Stimulated activated naive CD8-positive, alpha-beta T cell treated with anti-CD3 and anti-CD28 coated beads, Interleukin-15, Interleukin-2, amounts not matched to agents 100 ng/mL and 50 ng/mL, for 24 hours (primary cell): ENCODE measurements at regions not wholly inside any gene's neighbourhood (a gene's known extent, or its start where the extent isn't known, plus 50 kb on each side); places are given as distances from the start of the nearest gene placed in this dataset.

Source experiments
- H3K27ac Mint-ChIP-seq: one replicate; pipeline ENCODE4 v1.8.0; 2021; ENCODE audit warnings: mild to moderate bottlenecking, mixed read lengths
- H3K27me3 Mint-ChIP-seq: one replicate; pipeline ENCODE4 v1.8.0; 2021; ENCODE audit warnings: mixed read lengths
- H3K36me3 Mint-ChIP-seq: one replicate; pipeline ENCODE4 v1.8.0; 2021; ENCODE audit warnings: low read depth, mixed read lengths
- H3K4me1 Mint-ChIP-seq: one replicate; pipeline ENCODE4 v1.8.0; 2021; ENCODE audit warnings: low read depth, mixed read lengths
- H3K4me3 Mint-ChIP-seq: one replicate; pipeline ENCODE4 v1.8.0; 2021; ENCODE audit warnings: mild to moderate bottlenecking, mixed read lengths
- H3K9me3 Mint-ChIP-seq: one replicate; pipeline ENCODE4 v1.8.0; 2021; ENCODE audit warnings: mixed read lengths

- H3K9me3 Mint-ChIP-seq = peaks cover 5% of the 10 kb centered on the region
- H3K4me1 Mint-ChIP-seq = no peaks in the 10 kb centered on the region
- H3K27ac Mint-ChIP-seq = no peak overlapping the region
- H3K27me3 Mint-ChIP-seq = peaks cover 15% of the 10 kb centered on the region
- no peaks in the 10 kb centered on the region for H3K36me3 Mint-ChIP-seq
- no peak overlapping the region for H3K4me3 Mint-ChIP-seq
Measured at GRCh38 chr11:64474680-64475079, 81.1 kb upstream of the SLC22A11 start.

GRCh38 chr11:64475145-64475544, 80.6 kb upstream of the SLC22A11 start:
- Mint-ChIP-seq H3K36me3 (no peaks in the 10 kb centered on the region), H3K4me1 (no peaks in the 10 kb centered on the region), H3K4me3 (no peak overlapping the region), H3K27me3 (peaks cover 15% of the 10 kb centered on the region), H3K27ac (no peak overlapping the region), H3K9me3 (peaks cover 5% of the 10 kb centered on the region)

GRCh38 chr11:64476881-64477280, 78.9 kb upstream of the SLC22A11 start:
- no peak overlapping the region for H3K4me3 Mint-ChIP-seq
- H3K27ac Mint-ChIP-seq = no peak overlapping the region
- no peaks in the 10 kb centered on the region for H3K4me1 Mint-ChIP-seq
- H3K36me3 Mint-ChIP-seq = no peaks in the 10 kb centered on the region
- H3K9me3 Mint-ChIP-seq = no peaks in the 10 kb centered on the region
- peaks cover 12% of the 10 kb centered on the region for H3K27me3 Mint-ChIP-seq

GRCh38 chr11:64477675-64478074, 78.1 kb upstream of the SLC22A11 start:
- H3K4me1 Mint-ChIP-seq = no peaks in the 10 kb centered on the region
- no peak overlapping the region for H3K27ac Mint-ChIP-seq
- H3K9me3 Mint-ChIP-seq = no peaks in the 10 kb centered on the region
- H3K4me3 Mint-ChIP-seq = no peak overlapping the region
- no peaks in the 10 kb centered on the region for H3K36me3 Mint-ChIP-seq
- peaks cover 13% of the 10 kb centered on the region for H3K27me3 Mint-ChIP-seq

- Mint-ChIP-seq H3K4me1 (no peaks in the 10 kb centered on the region), H3K9me3 (no peaks in the 10 kb centered on the region), H3K27me3 (peaks cover 24% of the 10 kb centered on the region), H3K4me3 (no peak overlapping the region), H3K36me3 (no peaks in the 10 kb centered on the region), H3K27ac (no peak overlapping the region)
Measured at GRCh38 chr11:64482588-64482987, 73.2 kb upstream of the SLC22A11 start.

GRCh38 chr11:64484191-64485022, 71.3 kb upstream of the SLC22A11 start:
- peaks cover under 1% of the 10 kb centered on the region for H3K4me1 Mint-ChIP-seq
- H3K36me3 Mint-ChIP-seq = no peaks in the 10 kb centered on the region
- peaks cover 22% of the 10 kb centered on the region for H3K27me3 Mint-ChIP-seq
- no peak overlapping the region for H3K27ac Mint-ChIP-seq
- H3K9me3 Mint-ChIP-seq = no peaks in the 10 kb centered on the region
- no peak overlapping the region for H3K4me3 Mint-ChIP-seq

GRCh38 chr11:64485074-64485473, 70.7 kb upstream of the SLC22A11 start:
- H3K27me3 Mint-ChIP-seq = peaks cover 24% of the 10 kb centered on the region

GRCh38 chr11:64489831-64490441, 65.8 kb upstream of the SLC22A11 start:
- peaks cover 17% of the 10 kb centered on the region for H3K4me1 Mint-ChIP-seq
- H3K27me3 Mint-ChIP-seq = peaks cover 39% of the 10 kb centered on the region
- no peaks in the 10 kb centered on the region for H3K36me3 Mint-ChIP-seq
- no peaks in the 10 kb centered on the region for H3K9me3 Mint-ChIP-seq
- no peak overlapping the region for H3K27ac Mint-ChIP-seq
- H3K4me3 Mint-ChIP-seq = no peak overlapping the region

More at GRCh38 chr11:64485074-64485473, 70.7 kb upstream of the SLC22A11 start:
- H3K4me1 Mint-ChIP-seq = peaks cover 7% of the 10 kb centered on the region
- no peaks in the 10 kb centered on the region for H3K9me3 Mint-ChIP-seq
- no peaks in the 10 kb centered on the region for H3K36me3 Mint-ChIP-seq
- no peak overlapping the region for H3K4me3 Mint-ChIP-seq
- no peak overlapping the region for H3K27ac Mint-ChIP-seq

- Mint-ChIP-seq H3K4me3 (no peak overlapping the region), H3K9me3 (no peaks in the 10 kb centered on the region), H3K4me1 (peaks cover 17% of the 10 kb centered on the region), H3K27ac (no peak overlapping the region), H3K36me3 (no peaks in the 10 kb centered on the region), H3K27me3 (peaks cover 34% of the 10 kb centered on the region)
Measured at GRCh38 chr11:64490562-64491216, 65.1 kb upstream of the SLC22A11 start.

GRCh38 chr11:64492561-64492960, 63.2 kb upstream of the SLC22A11 start:
- H3K27ac Mint-ChIP-seq = no peak overlapping the region
- peaks cover 31% of the 10 kb centered on the region for H3K27me3 Mint-ChIP-seq
- H3K9me3 Mint-ChIP-seq = no peaks in the 10 kb centered on the region
- H3K4me1 Mint-ChIP-seq = peaks cover 17% of the 10 kb centered on the region
- H3K4me3 Mint-ChIP-seq = no peak overlapping the region
- no peaks in the 10 kb centered on the region for H3K36me3 Mint-ChIP-seq

- peaks cover 18% of the 10 kb centered on the region for H3K27me3 Mint-ChIP-seq
- H3K27ac Mint-ChIP-seq = no peak overlapping the region
- no peaks in the 10 kb centered on the region for H3K9me3 Mint-ChIP-seq
- no peaks in the 10 kb centered on the region for H3K36me3 Mint-ChIP-seq
- H3K4me3 Mint-ChIP-seq = no peak overlapping the region
- no peaks in the 10 kb centered on the region for H3K4me1 Mint-ChIP-seq
Measured at GRCh38 chr11:64498136-64498535, 57.6 kb upstream of the SLC22A11 start.

- H3K4me3 Mint-ChIP-seq = no peak overlapping the region
- H3K36me3 Mint-ChIP-seq = no peaks in the 10 kb centered on the region
- no peaks in the 10 kb centered on the region for H3K4me1 Mint-ChIP-seq
- peaks cover 14% of the 10 kb centered on the region for H3K27me3 Mint-ChIP-seq
- H3K27ac Mint-ChIP-seq = no peak overlapping the region
- no peaks in the 10 kb centered on the region for H3K9me3 Mint-ChIP-seq
Measured at GRCh38 chr11:64499261-64500004, 56.3 kb upstream of the SLC22A11 start.

GRCh38 chr11:64500176-64501013, 55.3 kb upstream of the SLC22A11 start:
- H3K27ac Mint-ChIP-seq = no peak overlapping the region
- no peaks in the 10 kb centered on the region for H3K4me1 Mint-ChIP-seq
- no peaks in the 10 kb centered on the region for H3K9me3 Mint-ChIP-seq
- no peak overlapping the region for H3K4me3 Mint-ChIP-seq
- no peaks in the 10 kb centered on the region for H3K36me3 Mint-ChIP-seq
- peaks cover 11% of the 10 kb centered on the region for H3K27me3 Mint-ChIP-seq
